ENCODE measurements at regions not wholly inside any gene's neighbourhood (a gene's known extent, or its start where the extent isn't known, plus 50 kb on each side); places are given as distances from the start of the nearest gene placed in this dataset.

DNA sequence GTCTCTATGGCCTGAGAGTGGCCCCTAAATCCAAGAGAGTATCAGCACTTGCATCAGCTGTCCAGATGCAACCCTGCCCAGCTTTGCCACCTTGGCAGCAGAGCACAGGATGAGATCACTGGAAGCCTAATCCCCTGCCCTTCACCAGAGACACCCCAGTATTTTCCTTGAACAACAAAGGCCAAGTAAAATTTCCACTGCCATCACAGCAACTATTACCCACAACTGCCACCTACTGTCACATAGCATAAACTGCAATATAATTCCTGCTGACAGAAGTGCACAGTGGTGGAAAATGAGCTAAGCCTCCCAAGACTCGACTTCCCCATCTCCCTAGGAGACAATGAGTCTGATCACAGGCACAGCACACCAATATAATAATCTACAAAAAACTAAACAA lies 462.8 kb upstream of the ZWINT start:
- DNase-seq: no peak
- H3K27me3 ChIP-seq: no peaks in the 10 kb centered on the region
- no peaks in the 10 kb centered on the region for H3K36me3 ChIP-seq
- WGBS, 2 donors: 17 to 25% methylated on average over 1 of the region's 1 CpG
- H3K9me3 ChIP-seq: peaks cover 0 to 28% (median 5%) of the 10 kb centered on the region in 3 donors
- intact Hi-C loops (cut with DNase I): no loop called here
- no peak for TF ChIP-seq POLR2A (IDR thresholded peaks at IDR 0.05)
- TF ChIP-seq, protein P1, sequence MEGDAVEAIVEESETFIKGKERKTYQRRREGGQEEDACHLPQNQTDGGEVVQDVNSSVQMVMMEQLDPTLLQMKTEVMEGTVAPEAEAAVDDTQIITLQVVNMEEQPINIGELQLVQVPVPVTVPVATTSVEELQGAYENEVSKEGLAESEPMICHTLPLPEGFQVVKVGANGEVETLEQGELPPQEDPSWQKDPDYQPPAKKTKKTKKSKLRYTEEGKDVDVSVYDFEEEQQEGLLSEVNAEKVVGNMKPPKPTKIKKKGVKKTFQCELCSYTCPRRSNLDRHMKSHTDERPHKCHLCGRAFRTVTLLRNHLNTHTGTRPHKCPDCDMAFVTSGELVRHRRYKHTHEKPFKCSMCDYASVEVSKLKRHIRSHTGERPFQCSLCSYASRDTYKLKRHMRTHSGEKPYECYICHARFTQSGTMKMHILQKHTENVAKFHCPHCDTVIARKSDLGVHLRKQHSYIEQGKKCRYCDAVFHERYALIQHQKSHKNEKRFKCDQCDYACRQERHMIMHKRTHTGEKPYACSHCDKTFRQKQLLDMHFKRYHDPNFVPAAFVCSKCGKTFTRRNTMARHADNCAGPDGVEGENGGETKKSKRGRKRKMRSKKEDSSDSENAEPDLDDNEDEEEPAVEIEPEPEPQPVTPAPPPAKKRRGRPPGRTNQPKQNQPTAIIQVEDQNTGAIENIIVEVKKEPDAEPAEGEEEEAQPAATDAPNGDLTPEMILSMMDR (IDR thresholded peaks at IDR 0.05): no peak
- H3K27ac ChIP-seq: no peak overlapping the region
- no peak overlapping the region for H3K4me3 ChIP-seq
- no peaks in the 10 kb centered on the region for H3K4me1 ChIP-seq

DNA sequence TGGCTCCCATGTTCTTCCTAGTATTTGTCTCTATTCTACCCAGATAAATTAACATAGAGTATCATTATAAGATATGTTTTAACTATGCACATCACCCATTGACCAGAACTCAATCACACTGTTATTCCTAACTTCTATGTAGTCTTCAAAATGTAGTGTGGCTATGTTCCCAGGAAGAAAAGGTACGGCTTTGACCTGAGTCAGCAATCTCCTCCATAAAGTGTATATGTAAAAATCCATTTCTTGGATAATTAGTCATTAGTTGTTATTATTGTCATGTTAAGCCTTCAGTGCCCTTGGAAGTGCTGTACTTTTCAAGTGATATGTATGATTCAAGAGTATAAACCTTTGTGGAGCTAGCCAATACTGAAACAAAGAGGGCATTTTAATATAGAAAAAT lies 444.0 kb upstream of the ZWINT start:
- Histone ChIP-seq H3K4me3 (no peak overlapping the region), H3K9me3 (no peaks in the 10 kb centered on the region), H3K27me3 (no peaks in the 10 kb centered on the region), H3K27ac (no peak overlapping the region), H3K36me3 (no peaks in the 10 kb centered on the region), H3K4me1 (no peaks in the 10 kb centered on the region)
- 13 to 16% methylated on average over 1 of the region's 1 CpG for WGBS, 2 donors
- no peak for TF ChIP-seq POLR2A (IDR thresholded peaks at IDR 0.05)
- TF ChIP-seq, protein P1 (IDR thresholded peaks at IDR 0.05): no peak
- intact Hi-C loops (cut with DNase I): no loop called here
- no peak for DNase-seq

DNA sequence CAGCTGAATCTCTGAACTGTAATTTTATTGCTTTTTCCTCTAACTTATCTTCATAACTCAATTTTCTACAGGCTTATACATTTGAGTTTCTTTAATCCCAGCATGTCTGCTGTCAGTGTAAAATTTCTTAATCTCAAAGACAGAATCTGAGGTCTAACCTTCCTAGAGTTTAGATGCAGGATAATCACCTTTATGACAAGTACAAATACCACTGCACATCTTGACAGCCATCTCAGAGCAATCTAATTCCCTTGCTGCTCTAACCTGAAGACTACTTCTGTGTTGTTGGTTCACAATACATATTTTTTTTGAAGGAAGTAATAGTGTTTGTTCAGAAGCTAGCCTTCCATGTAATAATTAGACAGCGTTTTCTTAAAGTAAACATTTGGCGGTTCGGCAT lies 424.2 kb upstream of the ZWINT start:
- WGBS, 2 donors: 59 to 82% methylated on average over 3 of the region's 3 CpGs
- Histone ChIP-seq H3K27ac (no peak overlapping the region), H3K36me3 (no peaks in the 10 kb centered on the region), H3K27me3 (no peaks in the 10 kb centered on the region), H3K4me3 (no peak overlapping the region), H3K4me1 (no peaks in the 10 kb centered on the region), H3K9me3 (no peaks in the 10 kb centered on the region)
- intact Hi-C loops (cut with DNase I): no loop called here
- TF ChIP-seq, protein P1 (IDR thresholded peaks at IDR 0.05): no peak
- TF ChIP-seq POLR2A (IDR thresholded peaks at IDR 0.05): no peak
- DNase-seq: no peak

DNA sequence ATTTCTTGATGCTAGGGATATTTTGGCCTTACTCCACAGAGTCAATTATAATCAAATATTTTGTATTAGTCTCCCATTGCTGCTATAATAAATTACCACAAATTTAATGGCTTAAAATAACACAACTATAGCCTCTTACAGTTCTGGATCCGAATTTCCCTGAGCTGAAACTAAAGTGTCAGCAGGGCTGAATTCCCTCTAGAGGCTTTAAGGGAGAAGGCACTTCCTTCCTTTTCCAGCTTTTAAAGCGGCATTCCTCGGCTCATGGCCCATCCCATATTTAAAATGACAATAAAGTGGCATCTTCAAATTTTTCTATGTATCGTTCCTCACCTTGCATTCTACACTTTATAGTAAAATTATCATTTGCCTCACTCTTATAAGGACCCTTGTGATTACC lies 421.4 kb upstream of the ZWINT start:
- WGBS, 2 donors: 32 to 45% methylated on average over 4 of the region's 4 CpGs
- DNase-seq: no peak
- H3K4me1 ChIP-seq: no peaks in the 10 kb centered on the region
- H3K36me3 ChIP-seq: no peaks in the 10 kb centered on the region
- TF ChIP-seq POLR2A (IDR thresholded peaks at IDR 0.05): no peak
- TF ChIP-seq, protein P1 (IDR thresholded peaks at IDR 0.05): no peak
- no peaks in the 10 kb centered on the region for H3K9me3 ChIP-seq
- intact Hi-C loops (cut with DNase I): no loop called here
- no peak overlapping the region for H3K4me3 ChIP-seq
- no peaks in the 10 kb centered on the region for H3K27me3 ChIP-seq
- no peak overlapping the region for H3K27ac ChIP-seq

DNA sequence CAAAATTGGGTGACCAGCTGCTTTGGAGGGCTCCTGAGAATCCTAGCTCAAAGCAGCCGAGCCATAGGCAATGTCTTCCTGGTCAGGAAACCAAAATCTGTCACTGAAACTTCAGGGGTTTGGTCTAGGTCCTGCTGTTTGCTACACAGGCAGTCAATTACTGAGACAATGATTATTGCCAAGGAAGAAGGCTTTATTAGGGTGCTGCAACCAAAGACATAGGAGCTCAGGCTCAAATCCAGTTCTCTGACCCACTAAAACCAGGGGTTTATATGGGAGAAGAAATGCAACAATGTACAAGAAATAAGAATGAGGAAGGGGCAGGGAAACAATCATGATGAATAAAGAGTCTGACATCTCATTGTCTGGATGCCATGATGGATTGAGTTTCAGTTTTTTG lies 410.3 kb upstream of the ZWINT start:
- Histone ChIP-seq H3K27ac (no peak overlapping the region), H3K36me3 (no peaks in the 10 kb centered on the region), H3K4me3 (no peak overlapping the region), H3K27me3 (no peaks in the 10 kb centered on the region), H3K4me1 (no peaks in the 10 kb centered on the region), H3K9me3 (peaks cover 0 to 13% (median 4%) of the 10 kb centered on the region in 3 donors)
- intact Hi-C loops (cut with DNase I): no loop called here
- DNase-seq: no peak
- TF ChIP-seq, protein P1 (IDR thresholded peaks at IDR 0.05): no peak
- TF ChIP-seq POLR2A (IDR thresholded peaks at IDR 0.05): no peak
- WGBS, 2 donors: 25 to 60% methylated on average over 1 of the region's 1 CpG

Data from esophagus squamous epithelium (tissue), 5 donors.